Mucosa of gallbladder (tissue), 1 donor: ENCODE measurements at regions not wholly inside any gene's neighbourhood (a gene's known extent, or its start where the extent isn't known, plus 50 kb on each side); places are given as distances from the start of the nearest gene placed in this dataset.

Experiments used
- DNase-seq: peaks from one replicate; pipeline ENCODE4 v3.0.0-alpha.2; 2020; ENCODE audit warnings: low spot score
- donor health status: DM: no; HTN: no; CAD: no.

DNA sequence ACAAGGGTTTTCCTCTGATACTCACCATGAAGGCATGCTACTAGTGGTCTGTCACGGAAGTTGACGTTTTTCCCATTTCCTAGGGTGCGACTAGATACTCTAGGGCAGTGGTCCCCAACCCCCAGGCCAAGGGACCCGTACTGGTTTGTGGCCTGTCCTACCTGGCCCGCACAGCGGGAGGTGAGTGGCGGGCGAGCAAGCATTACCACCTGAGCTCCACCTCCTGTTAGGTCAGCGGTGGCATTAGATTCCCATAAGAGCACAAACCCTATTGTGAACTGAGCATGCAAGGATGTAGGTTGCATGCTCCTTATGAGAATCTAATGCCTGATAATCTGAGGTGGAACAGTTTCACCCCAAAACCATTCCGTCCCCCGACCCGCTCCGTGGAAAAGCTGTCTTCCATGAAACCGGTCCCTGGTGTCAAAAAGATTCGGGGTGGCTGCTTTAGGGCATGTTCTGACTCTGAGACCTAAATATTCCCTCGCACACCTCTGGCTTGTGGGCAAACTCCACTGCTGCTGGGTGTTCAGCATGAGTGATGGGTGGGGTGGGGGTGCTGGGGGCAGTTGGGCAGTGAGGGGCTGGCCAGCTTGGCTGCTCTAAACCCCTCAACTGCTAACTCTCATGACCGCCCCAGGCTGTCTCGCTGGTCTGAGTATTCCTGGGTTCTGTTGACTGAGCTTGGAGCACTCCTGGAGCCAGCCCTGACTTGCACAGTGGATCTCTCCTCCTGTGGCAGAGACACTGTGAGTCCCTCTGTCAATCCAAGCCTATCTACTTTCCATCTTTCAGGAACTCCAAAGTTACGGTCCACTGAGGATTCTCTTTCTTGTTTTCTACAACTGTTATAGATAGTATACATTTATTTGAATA lies 78.3 kb upstream of the NEK6 start:
- DNase-seq: no peak

DNA sequence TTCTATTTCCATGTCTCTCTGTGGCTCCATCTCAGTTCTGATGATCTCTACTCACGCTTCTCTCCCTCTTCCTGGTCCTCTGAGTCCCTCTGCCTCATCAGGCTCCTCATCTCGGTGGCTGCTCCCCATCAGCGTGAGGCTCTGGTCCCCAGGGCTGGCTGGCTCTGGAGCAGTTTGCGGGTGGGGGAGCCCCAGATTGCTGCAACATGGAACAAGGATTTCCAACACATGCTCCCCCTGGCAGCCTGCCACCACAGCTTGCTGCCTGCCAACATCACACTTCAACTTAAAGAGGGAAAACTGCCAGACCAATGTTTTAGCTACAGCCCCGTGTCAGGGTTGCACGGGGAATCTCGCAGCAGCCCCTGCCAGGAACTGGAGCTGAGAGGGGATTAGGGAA lies 77.2 kb upstream of the NEK6 start:
- no peak for DNase-seq

DNA sequence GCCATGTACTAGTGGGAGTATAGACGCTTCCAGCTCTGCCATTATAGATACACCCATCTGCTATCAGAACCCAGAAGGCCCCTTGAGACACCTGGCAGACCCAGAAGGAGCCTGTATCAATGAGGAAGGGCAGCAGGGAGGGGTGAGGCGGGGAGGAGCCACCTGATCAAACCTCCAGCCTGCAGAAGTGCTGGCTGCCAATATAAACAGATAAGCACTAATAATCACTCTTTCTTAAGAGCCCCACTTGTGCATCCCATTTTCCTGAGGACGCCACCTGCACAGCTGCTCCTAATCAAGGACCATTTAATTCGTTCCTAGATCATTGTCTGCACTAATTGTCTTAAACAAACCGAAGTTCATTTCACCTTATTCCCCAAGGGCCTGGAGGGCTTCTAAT lies 75.0 kb upstream of the NEK6 start:
- DNase-seq: no peak

DNA sequence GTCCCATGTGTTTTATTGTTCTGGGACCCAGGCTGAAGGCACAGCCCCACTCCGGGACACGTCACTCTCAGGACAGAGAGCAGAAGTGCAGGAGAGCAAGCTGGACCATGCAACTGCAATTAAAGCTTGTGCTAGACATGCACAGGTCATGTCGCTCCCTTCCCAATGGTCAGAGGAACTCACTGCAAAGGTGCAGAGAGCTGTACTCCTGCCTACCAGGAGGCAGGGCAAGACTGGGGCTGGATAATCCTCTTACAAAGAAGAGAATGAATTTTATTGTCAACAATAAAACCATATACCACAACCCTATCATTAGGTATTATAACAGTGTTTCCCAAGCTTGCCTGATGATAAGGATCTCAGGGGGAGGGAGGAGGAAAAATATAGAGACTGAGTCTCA lies 74.0 kb upstream of the NEK6 start:
- DNase-seq: no peak

DNA sequence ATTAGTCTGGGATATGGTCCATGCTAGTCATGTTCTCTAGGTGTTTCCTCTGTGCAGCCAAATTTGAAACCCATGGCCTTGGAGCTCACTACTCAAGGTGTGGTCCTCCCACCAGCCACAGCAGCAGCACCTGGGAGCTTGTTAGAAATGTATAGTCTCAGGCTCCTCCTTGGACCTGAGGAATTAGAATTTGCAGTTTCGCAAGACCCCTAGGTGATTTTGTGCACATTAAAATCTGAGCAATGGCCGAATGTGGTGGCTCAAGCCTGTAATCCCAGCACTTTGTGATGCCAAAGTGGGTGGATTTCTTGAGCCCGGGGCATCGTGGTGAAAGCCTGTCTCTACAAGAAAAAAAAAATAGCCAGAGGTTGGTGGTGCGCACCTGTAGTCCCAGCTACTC lies 72.3 kb upstream of the NEK6 start:
- DNase-seq: no peak

DNA sequence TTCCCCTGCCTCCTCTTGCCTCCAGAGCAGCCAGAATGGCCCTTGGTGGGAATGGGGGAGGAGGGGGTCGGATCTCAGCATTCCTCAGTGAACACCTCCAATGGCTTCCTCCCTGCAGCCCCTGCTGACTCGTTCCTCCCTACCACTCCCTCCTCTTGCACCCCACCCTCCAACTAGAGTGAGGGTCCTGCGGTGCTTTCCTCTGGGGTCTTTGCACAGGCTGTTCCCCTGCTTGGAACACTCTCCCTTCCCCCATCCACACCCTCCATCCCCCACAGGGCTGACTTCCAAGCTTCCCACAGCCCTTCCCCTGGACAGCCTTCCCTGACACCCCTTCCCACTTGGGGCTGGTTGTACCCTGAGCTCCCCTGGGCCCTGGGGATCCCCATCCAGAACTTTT lies 70.4 kb upstream of the NEK6 start:
- no peak for DNase-seq

DNA sequence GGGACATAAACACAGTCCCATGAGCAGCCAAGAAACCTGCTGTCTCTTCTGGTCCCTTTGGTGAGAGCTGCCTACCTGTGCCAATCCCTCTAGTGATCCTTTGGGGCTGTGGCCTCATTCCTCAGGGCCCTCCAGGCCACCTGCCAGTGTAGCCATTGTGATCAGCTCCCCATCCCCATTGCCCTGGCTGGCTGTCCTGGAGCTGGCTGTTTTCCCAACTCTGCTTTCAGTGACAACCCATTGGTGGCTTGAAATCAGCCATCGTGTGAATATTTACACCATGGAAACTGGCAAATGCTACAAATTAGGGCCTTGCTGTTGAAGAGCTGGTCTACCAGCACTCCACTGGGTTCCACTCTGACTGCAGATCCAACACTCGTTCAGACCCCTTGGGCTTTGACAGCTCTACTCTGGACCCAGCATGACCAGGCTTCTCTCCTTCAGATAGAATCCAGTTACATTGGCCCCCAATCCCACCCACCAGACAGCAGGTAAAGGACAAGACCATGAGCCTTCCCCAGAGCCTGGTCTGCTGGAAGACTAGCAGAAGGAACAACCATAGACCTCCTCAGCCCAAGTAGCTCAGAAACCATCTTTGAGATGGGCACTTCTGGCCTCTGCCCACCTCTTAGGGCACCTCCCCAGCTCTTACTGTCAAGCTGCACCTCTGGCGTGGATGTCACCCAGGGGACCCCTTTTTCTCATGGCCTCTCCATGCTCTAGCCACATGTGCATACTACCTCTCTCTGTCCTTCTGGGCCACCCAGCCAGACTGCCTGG lies 69.2 kb upstream of the NEK6 start:
- no peak for DNase-seq

DNA sequence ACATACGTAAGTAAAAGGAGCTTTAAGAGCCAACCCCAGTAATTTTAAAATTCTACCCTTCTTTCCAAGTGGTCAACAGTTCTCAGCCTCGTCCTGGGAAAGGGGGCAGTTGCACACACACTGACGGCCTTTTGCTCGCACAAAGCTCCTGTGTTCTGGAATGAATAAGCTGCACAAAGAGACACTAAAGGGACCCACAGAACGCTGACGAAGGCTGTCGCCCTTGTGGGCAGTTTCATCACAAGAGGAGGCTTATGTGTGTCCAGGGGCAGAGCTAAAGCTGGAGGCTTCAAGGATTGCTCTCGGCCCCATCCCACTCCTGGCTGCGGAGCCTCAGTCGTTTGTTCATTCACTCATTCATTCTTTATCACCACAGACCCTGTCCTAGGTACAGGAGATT lies 67.0 kb upstream of the NEK6 start:
- DNase-seq: peak; percentile 9

DNA sequence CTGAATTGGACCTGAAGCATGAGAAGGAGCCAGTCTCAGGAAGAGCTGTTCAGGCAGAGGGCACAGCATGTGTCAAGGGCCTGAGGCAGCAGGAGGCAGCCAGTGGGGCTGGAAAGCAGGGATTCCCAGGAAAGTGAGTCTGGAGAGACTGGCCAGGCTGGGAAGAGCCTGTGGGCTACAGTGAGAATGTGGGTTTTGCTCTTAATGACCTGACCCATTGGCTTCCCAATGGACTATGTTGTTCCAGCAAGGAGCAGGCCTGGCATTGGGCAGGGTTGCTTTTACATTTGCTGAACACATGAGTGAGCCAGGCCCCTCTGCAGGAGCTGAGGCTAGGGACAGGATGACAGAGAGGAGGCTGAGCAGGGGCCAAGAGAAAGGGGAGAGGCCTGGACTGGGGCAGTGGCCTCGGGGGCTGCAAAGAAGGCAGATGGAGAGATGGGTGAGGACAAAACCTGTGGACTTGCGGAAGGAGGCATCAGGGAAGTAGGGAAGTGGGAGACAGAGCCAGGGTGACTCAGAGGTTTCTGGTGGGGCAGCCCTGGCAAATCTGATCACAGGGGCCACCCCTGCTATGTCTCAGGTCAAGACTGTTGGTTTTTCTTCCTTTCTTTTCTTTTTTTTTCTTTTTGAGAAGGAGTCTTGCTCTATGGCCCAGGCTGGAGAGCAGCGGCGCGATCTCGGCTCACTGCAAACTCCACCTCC lies 65.9 kb upstream of the NEK6 start:
- no peak for DNase-seq

DNA sequence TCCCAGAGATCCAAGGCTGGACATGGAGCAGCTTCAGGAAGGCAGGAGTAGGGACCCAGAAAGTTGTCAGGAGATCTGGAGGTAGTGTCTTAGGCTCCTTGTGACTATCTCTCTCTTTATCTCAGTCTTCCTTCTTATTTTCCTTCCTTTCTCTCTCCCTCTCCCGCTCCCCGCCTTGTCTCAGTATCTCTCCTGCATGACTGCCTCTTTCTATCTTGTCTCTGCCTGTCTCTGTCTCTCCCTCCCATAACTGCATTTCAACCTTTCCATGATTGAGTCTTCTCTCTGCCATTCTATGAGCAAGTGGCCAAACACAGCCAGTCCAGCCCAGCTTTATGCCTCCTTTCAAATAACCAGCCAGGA lies 61.0 kb upstream of the NEK6 start:
- no peak for DNase-seq

DNA sequence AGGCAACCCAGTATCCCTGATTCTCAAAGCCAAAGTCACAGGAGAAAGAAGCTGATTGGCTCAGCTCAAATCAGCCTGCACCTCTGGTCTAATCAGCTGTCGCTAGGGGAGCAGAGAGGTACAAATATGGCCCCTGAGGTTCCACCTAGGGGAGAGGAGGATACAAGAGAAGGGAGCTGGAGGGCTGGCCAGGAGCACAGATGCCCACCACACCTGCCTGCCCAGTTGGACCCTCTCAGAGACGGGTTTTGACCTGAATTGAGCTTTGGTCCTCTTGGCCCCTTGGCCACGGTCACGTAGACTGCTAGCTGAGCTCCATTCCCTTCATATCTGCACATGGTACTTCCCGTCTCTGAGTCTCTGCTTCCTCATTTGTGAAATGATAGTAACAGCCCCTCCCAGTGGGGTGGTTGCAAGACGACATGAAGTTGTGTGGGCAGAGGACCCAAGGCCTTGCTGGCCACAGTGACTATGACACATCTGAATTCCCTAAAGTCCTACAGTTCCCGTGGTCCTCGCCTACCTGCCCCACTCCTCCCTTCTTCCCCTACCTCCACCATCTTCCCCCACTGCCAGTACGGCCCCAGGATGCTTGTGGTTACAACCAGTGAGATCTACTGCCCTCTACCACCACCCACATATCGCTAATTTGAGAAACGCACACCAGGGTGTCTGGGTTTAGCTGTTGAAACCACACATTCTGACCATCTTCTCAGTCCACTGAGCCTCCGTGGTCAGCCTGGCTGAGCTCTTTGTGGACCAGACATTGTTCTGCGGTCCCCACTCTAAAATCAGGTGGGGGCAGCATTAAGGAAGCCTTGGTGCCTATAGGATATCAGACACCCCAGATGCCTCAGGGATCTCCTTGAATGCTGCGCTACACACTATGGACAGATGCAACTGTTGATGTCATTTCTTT lies 60.3 kb upstream of the NEK6 start:
- peak; percentile 31 for DNase-seq

DNA sequence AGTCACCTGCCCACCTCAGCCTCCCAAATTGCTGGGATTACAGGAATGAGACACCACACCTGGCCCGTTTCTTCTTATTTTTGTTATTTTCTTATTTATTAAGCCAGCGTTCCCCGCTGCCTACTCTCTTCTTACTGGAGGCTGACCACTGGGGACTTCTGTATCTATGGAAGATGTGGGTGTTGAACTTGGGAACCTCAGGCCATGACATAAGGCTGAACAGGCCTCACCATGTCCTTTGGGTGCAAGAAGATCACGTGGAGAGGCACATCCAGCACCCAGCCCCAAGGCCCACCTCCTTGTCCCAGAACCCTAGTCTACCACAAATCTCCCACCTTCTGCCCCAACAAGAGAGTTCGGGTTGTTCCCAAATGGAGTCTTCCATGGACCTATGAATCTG lies 59.4 kb upstream of the NEK6 start:
- DNase-seq: no peak

DNA sequence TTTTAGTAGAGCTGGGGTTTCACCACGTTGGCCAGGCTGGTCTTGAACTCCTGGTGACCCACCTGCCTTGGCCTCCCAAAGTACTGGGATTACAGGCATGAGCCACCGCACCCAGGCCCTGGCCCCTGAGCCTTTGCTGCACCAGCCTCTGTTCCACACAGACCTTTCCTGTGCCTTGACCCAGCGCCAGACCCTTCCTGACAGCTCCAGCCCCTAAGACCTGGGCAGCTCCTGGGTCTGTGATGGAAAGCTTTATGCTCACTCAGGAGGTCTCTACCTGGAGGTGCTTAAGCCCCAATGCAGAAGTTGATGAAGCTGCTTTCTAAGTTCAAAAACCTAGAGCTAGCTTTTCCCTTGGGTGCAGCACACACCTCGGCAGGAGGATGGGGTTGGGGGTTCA lies 58.8 kb upstream of the NEK6 start:
- no peak for DNase-seq

DNA sequence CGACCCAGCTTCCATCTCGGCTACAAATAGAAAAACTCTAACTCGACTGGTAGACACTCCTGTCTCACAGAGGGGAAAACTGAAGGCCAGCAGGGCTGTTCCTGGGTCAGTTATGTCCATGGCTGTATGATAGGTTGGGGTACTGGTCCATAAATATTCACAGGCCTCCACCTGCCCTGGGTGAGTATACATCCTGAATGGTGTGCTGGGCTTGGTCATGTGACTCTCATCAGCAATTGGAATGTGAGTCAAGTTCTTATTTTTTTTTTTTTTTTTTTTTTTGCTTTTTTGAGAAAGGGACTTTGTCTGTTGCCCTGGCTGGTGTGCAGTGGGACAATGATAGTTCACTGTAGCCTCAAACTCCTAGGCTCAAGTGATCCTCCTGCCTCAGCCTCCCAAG lies 58.3 kb upstream of the NEK6 start:
- DNase-seq: no peak

DNA sequence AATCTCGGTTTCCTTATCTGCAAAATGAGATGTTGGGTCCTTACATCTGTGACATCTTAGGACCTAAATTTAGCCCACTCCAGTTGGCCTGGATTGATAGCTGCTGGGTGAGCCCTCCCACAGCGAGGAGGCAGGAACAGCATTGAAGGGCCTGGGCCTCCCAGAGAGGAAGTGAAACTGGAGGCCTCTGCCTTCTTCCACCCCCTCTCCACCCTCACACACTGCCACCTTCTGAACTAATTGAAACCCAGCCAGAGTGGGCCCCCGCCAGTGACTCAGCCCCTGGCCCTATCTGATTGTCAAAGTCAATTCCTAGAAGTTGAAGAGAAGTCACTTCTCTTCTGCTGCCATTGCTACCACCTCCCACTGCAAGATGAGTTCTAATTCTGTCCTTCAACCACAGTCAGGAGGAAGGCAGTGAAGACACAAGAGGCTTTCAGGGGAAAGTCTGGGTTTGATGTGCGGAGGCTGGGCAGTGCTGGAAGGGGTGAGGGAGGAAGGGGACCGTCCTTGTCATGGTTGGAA lies 55.2 kb upstream of the NEK6 start:
- peak; percentile 51 for DNase-seq

DNA sequence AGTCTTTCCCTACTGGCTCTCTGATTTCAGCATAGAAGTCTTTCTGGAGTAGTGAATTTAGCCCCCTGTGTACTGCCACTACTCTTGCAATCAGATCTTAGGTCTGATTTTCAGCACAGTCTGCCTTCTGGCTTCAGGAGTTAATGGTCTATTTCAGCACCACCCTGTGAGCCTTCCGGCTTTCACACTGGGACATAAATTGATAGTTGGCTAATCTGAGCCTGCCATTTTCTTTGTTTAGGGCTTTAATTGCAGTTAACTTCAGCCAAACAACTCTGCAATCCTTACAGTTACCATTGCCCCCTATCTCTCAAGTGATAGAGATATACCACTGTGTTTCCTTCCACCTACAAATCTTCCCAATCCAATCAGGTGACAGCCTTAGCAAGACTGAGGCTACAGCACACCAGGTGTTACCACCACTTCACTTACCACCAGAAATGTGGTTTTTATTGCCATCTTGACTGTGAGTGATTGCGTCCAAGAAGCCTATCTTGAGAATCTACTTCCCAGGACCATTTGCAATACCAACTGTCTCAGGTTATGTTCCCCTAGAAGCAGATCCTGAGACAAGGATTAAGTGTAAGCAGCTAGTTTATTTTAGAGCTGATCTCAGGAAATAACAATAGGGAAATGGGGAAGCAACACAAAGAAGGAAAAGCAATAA lies 51.9 kb upstream of the NEK6 start:
- no peak for DNase-seq

DNA sequence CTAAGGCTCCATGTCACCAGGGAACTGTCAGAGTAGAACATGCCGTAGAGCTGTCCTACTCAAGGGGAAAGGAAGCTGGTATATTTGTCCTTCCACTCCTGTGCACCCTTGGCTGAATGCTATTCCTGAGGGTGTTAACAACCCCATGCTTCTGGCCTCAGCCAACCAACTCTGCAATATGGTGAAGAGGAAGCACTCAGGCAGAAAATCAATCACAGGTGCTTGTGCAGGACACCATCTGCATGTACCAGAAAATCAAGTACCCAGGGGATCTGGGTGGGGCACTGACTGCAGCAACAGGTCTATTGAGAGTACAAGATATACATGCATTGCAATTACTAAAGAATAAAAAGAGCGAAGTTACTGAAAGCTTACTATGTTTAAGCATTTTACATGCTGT lies 51.4 kb upstream of the NEK6 start:
- DNase-seq: no peak
